Hippocampal formation (tissue), 2 donors: ENCODE measurements at regions not wholly inside any gene's neighbourhood (a gene's known extent, or its start where the extent isn't known, plus 50 kb on each side); places are given as distances from the start of the nearest gene placed in this dataset.

ENCODE experiments used
- DNase-seq, 2 donors: peaks; one replicate each; lab custom pipeline; 2025; lab: John Stamatoyannopoulos, UW

DNA sequence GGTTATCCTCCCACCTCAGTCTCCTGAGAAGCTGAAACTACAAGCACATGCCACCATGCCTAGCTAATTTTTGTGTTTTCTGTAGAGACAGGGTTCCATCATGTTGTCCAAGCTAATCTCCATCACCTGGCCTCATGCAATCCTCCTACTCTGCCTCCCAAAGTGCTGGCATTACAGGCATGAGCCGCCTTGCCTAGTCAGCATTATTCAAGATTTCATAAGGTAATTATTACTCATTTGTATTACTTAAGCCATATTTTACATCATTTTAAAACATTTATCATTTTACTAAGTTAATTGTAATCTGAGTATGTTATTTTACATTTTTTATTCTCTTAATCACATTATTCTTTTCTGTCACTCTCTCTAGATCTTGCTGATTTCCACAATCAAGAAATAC is 1575.6 kb downstream of the NCAM2 start:
- DNase-seq = no peak

DNA sequence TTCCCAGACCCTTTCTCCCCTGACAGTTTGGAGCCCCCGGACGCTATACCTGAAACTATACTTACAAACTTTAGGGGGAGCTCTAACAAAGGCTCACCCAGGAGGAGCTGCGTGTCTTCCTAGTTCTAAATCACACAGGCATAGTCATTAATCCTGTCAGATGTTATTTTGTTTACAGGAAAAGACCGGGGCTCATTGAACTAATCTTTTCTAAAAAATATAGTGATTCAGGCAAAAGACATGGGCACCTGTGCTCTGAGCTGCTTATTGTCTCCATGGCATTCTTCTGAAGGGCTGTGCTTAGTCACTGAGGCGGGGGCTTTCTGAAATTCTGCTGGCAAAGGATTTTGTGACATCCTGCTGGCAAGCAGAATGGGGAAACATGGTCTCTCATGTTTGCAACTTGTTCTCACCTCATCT is 1577.0 kb downstream of the NCAM2 start:
- peak in 1 of 2 donors; percentile 0 for DNase-seq

DNA sequence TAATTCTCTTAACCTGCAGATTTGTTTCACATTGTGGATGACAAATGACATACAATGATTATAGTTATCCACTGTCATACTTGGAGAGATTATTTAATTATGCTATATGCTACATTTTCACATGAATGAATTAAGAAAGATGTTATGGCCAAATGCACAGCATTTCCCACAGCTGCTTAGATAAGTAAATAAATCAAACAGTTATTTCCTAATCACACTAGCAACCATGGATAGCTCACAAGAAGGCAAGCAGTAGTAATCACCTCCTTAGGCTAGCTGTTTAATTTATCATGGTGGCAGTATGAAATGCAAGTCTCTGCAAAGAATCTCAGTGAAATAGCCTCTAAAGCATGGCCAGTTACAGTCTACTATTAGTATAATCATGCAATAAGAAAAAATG is 1581.5 kb downstream of the NCAM2 start:
- no peak for DNase-seq

DNA sequence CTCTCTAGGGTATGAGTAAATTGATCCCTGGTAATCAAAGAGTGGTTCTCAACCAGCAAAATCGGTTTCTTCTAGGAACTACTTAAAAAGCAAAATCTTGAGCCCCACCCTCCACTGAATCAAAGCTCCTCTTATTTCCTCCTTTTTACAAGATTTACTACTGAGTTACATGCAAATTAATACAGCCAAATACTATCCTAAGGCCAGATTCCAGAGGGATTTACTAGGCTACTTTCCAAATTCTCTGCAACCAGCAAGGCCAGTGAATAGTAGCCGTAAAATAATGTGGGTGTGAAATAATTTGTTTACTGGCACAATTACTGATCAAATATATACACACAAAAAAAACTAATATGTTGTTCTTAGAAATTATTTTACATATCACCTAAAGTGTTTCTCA is 1583.8 kb downstream of the NCAM2 start:
- no peak for DNase-seq

DNA sequence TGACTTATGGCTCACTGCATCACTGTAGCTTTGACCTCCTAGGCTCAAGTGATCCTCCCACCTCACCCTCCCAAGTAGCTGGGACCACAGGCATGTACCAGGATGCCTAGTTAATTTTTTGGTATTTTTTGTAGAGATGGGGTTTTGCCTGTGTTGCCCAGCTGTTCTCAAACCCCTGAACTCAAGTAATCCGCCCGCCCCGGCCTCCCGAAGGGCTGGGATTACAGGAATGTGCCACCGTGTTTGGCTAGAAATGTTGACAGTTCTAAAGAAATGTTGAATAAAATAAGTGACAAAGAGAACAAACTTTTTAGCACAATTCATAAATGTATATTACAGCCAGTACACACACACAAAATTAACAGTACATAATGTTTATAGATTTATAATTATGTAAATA is 1586.1 kb downstream of the NCAM2 start:
- no peak for DNase-seq

DNA sequence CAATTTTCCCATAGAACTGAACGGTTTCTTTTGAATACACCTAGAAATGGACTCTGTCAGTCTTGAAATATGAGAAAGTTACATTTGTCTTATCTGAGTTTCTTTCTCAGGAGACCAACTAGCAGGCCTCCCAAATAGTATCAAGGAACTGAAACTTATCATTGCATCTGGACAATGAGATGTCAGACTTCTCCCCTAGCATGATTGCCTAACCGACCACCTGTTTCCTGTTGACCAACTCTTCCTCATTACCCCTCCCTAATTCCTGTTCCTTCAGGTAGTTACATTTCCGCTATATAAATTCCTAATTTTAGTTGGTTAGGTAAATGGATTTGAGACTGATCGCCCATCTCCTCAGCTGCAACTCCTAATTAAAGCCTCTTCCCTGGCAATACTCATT is 1587.3 kb downstream of the NCAM2 start:
- no peak for DNase-seq

DNA sequence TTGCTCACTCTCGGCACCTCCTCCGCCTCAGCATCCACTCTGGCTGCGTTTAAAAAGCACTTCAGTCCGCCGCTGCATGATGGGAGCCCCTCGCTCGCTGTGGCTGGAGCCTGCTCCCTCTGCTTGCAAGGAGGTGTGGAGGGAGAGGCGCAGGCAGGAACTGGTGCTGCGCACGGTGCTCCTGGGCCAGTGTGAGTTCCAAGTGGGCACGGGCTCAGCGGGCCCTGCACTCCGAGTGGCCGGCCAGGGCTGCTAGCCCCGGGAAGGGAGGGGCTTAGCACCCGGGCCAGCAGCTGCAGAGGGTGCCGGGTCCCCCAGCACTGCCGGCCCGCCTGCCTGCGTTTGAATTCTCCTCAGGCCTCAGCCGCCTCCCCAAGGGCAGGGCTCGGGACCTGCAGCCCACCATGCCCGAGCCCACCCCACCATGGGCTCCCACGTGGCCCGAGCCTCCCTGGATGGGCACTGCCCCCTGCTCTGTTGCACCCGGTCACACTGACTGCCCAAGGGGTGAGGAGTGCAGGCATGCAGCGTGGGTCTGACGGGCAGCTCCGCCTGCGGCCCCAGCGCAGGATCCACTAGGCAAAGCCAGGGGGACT is 1599.5 kb downstream of the NCAM2 start:
- no peak for DNase-seq

DNA sequence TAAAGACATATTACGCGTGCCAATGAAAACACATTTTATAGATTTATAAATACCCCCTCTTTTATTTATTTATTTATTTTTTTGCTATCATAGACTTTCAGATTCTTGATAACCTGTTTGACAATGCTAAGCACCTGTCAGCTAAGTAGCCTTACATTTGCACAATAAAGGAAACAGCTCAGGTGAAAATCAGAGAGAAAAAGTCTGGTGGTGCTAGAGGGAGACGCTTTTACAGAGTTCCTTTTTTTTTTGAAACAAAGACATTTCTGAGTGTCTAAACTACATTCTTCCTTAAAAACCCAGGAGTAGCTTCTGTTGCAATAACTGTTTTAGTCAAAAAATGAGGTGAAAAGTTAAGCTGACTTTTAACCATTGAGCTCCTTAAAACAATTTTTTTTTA is 1611.6 kb downstream of the NCAM2 start:
- DNase-seq = no peak

DNA sequence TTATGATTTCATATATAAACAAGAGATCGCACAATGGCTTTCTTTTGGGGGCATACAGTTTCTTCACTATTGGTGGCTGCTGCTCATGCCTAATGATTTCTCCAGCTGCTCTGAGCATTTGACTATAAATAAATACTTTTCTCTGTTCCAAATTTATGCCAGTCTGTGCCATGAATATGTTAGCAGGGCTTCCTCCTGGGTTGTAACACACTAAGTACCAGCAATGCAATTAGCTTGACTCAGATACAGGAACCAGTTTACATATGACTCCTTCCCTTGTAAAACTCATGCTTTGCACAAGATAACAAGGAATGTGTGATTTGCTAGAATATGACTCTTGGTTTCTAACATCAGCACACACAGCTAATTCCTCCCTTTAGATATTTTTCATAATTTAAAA is 1629.7 kb downstream of the NCAM2 start:
- no peak for DNase-seq

DNA sequence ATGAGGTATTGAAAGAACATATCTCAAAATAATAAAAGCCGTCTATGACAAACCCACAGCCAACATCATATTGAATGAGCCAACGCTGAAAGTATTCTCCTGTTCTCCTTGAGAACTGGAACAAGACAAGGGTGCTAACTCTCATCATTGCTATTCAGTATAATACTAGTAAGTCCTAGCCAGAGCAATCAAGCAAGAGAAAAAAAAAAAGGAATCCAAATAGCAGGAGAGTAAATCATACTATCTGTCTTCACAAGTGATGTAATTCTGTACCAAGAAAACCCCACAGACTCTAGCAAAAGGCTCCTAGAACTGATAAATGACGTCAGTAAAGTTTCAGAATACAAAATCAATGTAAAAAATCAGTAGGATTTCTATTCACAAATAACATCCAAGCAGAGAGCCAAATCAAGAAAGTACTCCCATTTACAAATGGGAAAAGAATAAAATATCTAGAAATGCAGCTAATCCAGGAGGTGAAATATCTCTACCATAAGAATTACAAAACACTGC is 1632.8 kb downstream of the NCAM2 start:
- DNase-seq = no peak

DNA sequence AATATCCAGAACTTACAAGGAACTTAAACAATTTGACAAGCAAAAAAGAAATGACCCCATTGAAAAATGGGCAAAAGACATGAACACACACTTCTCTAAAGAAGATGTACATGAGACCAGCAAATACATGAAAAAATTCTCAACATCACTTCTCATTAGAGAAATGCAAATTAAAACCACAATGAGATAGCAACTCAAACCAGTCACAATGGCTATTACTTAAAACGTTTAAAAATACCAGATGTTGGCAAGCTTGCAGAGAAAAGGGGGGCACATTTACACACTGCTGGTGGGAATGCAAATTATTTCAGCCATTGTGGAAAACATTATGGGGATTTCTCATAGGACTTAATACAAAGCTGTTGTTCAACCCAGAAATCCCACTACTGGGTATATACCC is 1634.0 kb downstream of the NCAM2 start:
- DNase-seq = no peak

DNA sequence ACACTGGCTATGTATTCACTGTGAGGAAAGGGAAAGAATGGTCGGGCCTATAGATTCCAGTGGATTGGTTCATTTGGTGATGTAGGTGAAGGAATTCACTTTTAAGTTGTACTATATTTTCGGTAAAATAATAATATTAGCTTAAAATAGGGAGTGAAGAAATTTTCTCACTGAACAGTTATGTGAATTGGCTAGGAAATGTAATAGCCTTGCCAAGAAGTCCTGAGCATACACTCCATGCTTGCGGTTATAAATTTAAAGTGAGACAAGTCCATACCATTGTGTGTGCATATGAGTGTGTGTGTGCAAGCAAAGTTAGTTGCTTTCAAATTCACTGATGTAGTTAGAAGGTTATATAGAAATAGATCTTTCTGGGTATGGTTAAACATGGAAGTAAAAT is 1651.0 kb downstream of the NCAM2 start:
- DNase-seq = no peak

DNA sequence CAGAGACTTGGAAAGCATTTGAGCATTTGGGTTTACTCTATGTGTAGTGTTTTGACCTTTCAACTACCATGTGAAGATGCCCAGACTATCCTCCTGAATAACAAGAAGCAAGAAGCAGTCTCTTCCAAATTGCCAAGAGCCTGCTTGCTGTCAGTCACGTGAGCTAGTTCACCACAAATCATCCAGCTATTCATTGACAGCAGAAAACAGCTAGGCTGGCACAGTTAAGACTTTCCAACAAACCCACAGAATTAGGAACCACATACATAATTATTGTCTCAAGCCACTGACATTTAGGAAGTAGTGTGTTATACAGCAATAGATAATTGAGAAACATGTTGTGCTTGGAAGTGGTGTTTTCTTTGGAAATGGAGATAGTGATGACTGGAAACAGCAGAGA is 1652.0 kb downstream of the NCAM2 start:
- no peak for DNase-seq

DNA sequence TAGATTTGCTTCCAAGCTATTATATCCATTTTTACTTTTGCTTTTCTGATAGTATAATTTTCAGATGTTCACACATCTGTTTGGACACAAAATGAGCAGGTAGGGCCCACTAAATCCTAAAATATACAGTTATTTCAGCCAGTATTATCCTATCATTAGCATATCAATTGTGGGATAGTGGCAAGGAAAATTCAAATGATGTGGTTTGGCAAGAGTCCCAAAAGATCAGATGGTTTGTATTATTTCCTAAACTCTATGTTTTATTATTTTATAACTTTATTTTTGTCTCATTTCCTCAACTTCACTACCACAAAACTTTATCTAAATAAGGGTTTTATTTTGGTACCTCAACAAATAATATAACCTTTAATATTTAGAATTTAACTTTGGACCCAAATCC is 1659.6 kb downstream of the NCAM2 start:
- no peak for DNase-seq

DNA sequence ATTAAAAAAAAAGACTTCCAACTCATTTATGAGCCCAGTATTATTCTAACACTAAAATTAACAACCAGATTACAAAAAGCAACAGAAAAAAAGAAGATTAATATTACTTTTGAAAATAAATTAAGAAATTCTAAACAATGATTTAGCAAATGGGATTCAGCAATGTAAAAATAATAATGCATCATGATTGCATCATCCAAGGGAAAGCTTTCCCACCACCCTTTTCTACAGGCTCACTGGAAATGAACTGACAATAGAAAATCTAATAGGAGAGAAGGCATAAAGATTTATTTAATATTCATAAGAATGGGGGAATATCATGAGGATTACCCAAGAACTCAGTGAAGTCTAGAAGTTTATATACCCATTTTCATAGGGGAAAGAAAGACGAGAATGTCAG is 1671.9 kb downstream of the NCAM2 start:
- DNase-seq = no peak

DNA sequence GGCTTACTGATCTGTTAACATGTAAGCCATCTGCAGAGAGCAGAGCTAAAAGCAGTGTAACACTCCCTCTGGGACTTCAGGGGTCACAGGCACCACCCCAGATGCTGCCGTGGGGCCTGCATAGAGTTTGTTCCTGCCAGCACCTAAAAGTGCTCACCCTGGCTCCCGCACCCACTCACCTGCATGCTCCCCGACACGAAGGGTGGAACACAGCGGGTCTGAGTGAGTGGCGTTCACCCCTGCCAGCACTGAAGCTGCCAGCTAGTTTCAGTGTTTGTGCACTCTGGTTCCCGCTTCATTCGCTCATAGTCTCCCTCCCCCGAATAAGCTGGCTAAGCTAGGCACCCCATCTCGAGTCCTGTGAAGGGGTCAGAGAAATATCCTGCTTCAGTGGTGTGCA is 1681.0 kb downstream of the NCAM2 start:
- no peak for DNase-seq

DNA sequence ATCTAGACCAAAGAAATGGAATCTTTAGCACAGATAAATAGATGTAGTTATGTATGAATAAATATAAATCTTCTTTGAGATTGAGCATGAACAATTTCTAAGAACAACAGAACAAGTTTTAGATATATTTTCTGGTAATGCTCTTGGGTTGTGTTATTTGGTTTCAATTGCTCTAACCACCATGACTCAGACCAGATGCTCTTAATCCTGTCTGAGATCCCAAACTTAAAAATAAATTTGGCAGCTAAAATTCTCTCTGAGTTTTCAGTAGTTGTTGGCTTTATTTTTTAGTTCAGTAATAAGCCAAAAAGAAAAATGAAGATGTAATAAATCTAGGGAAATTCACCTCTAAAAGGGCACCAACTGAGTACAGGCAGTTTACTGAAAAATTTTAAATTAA is 1693.4 kb downstream of the NCAM2 start:
- no peak for DNase-seq

DNA sequence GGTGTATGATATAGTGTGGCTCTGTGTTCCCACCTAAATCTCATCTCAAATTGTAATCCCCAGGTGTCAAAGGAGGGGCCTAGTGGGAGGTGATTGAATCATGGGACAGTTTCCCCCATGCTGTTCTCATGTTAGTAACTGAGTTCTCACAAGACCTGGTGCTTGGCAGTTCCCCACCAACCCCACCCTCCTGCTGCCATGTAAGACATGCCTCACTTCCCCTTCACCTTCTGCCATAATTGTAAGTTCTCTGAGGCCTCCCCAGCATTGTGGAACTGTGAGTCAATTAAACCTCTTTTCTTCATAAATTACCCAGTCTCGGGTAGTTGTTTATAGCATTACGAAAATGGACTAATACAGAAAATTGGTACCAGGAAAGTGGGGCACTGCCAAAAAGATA is 1705.3 kb downstream of the NCAM2 start:
- no peak for DNase-seq

DNA sequence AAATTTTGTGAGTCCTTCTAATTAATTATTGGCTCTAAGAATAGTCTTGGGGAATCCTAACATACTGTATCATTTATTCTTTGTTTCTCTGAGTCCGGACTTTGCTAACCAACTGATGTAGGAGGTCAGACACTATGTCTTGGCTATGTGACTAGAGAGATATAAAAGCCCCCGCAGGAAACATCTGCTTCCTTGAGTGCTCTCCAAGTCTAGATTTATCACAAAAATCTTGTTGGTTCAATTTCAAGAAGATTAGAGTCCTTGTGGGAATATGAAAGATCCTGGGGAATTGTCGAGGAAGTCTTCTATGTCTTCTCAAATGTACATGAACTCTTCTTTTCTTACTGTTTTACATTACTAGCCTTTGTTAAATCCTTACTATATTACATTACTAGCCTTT is 1712.5 kb downstream of the NCAM2 start:
- DNase-seq = no peak

DNA sequence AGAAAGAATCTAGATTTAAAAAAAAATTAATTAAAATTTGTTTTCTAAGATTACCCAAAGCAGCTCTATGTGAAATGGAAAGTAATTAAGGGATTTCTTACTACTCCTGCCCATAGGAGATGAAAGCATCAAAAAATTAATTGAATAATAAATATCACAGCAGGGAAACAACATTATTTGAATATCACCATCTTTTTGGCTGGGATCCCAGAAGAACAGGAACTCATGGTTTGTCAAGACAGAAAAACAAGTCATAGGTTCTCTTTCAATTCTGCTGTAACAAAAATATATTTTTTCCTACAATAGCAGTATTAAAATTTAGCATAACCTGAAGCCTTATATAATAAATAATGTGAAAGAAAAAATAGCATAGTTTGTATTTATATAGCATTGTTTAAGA is 1713.4 kb downstream of the NCAM2 start:
- no peak for DNase-seq

DNA sequence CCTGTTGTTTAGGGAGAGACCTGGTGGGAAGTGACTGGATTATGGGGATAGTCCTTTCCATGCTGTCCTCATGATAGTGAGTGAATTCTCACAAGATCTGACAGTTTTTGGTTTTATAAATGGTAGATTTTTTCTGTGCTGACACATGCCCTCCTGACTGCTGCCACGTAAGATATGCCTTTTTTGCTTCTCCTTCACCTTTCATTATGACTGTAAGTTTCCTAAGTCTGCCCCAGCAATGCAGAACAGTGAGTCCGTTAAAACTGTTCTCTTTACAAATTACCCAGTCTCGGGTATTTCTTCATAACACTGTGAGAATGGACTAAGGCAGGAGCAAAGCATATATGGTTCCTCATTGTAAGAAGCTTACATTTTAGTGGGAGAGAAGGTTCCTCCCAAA is 1727.2 kb downstream of the NCAM2 start:
- no peak for DNase-seq

DNA sequence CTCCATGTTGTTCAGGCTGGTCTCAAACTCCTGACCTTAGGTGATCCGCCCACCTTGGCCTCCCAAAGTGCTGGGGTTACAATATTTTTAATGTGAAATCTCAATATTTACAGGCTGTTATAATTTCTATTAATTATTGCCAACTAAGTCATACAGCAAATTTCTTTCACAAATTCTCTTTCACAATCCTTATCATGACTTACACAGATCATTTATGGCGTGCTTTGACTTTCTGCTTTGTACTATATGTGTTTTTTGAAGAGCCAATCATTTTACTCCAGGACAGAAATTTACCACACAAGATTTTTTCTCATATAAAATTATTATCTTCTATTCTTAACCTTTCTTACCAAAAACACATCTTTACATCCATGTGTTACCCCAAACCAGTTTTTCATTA is 1729.9 kb downstream of the NCAM2 start:
- DNase-seq = no peak

DNA sequence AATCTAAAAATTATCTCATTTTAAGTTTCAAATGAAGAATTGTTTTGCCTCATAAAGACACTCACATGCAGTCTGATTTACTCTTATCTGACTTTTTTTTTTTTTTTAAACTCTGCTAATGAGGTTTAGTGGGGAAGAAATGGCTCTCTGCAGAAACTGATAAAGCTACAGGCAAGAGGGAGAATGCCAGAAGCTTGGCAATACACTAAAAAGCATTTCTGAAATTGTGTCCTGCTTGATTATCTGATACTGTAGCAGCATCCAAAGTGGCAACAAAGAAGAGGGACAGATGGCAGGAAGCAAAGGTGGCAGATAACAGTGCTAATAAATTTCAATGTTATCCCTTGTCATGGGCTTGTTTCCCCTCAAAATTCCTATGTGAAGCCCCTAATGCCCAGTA is 1744.9 kb downstream of the NCAM2 start:
- no peak for DNase-seq

DNA sequence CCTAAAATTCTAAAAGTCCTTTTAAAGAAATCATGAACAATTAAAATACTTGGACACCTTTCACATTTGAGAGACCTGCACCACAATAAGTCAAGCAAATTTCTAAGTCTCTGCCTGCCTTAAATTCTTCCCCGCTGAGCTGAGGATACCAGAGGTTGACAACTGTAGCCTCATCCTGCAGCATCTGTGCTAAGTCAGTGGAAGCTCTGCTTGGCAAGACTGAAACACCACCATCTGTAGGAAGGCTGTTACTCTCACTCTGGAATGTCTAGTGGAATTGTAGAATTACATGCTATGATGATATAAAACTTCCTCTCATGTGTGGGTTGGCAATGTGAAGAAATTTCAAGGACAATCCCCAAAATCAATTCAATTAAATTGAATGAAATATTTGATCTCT is 1756.5 kb downstream of the NCAM2 start:
- no peak for DNase-seq

DNA sequence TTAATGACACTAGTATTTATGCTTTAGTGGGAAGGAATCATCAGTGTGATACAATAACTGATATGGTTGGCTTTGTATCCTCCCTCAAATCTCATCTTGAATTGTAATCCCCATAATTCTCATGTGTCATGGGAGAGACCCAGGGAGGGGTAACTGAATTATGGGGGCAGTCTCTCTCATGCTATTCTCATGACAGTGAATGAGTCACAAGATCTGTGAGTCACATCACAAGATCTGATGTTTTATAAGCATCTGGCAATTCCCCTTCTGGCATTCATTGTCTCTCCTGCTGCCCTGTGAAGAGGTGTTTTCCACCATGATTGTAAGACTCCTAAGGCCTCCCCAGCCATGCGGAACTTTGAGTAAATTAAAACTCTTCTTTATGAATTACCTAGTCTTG is 1760.3 kb downstream of the NCAM2 start:
- no peak for DNase-seq
